A549 (cell line): ENCODE measurements at regions not wholly inside any gene's neighbourhood (a gene's known extent, or its start where the extent isn't known, plus 50 kb on each side); places are given as distances from the start of the nearest gene placed in this dataset.

Experiments
- ATAC-seq, 2 experiments: fragments of 200-7000 bp in 1 of 2; fragments of >200 bp in 1 of 2; cut with Nextera tagmentation in 1 of 2; cut with Tn5 transposase in 1 of 2; 3 replicates each; pipeline versions ENCODE4 v1.8.0 to v1.9.1; 2018 to 2020; ENCODE audit warnings: mild to moderate bottlenecking in 1 of 2, moderate library complexity in 1 of 2
- CTCF ChIA-PET: fragments of 300-600 bp; sonication (Branson Sonifier 250); formaldehyde crosslinking; extraction: SDS; loops from one replicate; lab custom pipeline; 2021; ENCODE audit warnings: antibody characterized with exemption, inconsistent platforms; lab: Yijun Ruan, JAX
- POLR2A ChIA-PET: fragments of 350-600 bp; formaldehyde crosslinking; extraction: SDS; loops from one replicate; lab custom pipeline; 2021; ENCODE audit warnings: antibody characterized with exemption, inconsistent platforms; lab: Yijun Ruan, JAX
- DNase-seq, 2 experiments: peaks; one replicate each; pipeline versions ENCODE4 v3.0.0 to v3.0.0-alpha.2; 2011 to 2016; ENCODE audit warnings: low read depth in 1 of 2, low spot score in 1 of 2
- FAIRE-seq: peaks from 2 replicates; lab custom pipeline; 2011; peaks lifted over from hg19 to GRCh38; lab: Jason Lieb, UNC
- H3K27ac ChIP-seq, 2 experiments: fragments of >200 bp; sonication (Bioruptor Twin); formaldehyde crosslinking; 3 replicates each; pipeline ENCODE4 v1.5.1; 2016 to 2017
- H3K4me1 ChIP-seq: fragments of >200 bp; sonication (Bioruptor Twin); formaldehyde crosslinking; 3 replicates; pipeline ENCODE4 v1.6.1; 2016
- H3K4me2 ChIP-seq: fragments of >200 bp; sonication (Bioruptor Twin); formaldehyde crosslinking; 3 replicates; pipeline ENCODE4 v1.6.1; 2016
- H3K4me3 ChIP-seq: fragments of >200 bp; sonication (Bioruptor Twin); formaldehyde crosslinking; 3 replicates; pipeline ENCODE4 v1.5.1; 2016
- H3K9me3 ChIP-seq: fragments of >200 bp; sonication (Bioruptor Twin); formaldehyde crosslinking; 3 replicates; pipeline ENCODE4 v1.6.1; 2016
- BHLHE40 ChIP-seq: IDR thresholded peaks from 2 replicates; pipeline ENCODE4 v1.6.1; 2012; ENCODE audit warnings: low read depth, low read length, inconsistent platforms
- CEBPB ChIP-seq, 2 experiments: fragments of >200 bp in 1 of 2; sonication (Bioruptor Twin) in 1 of 2; formaldehyde crosslinking in 1 of 2; IDR thresholded peaks; 2 replicates each; pipeline ENCODE4 v1.6.1; 2012 to 2016
- CHD2 ChIP-seq: fragments of 150-350 bp; IDR thresholded peaks from 2 replicates; pipeline ENCODE4 v1.6.1; 2014; ENCODE audit warnings: low read length; ENCODE audit not compliant: partially characterized antibody
- EP300 ChIP-seq, 2 experiments: fragments of >200 bp; sonication (Bioruptor Twin); formaldehyde crosslinking; IDR thresholded peaks; 2 replicates in 1 of 2; 3 replicates in 1 of 2; pipeline ENCODE4 v1.6.1; 2016 to 2017
- FOSB ChIP-seq: fragments of 250-450 bp; sonication (Bioruptor Pico); IDR thresholded peaks from 2 replicates; pipeline ENCODE4 v1.5.0; 2020; ENCODE audit warnings: mild to moderate bottlenecking, moderate library complexity
- HDAC2 ChIP-seq: fragments of 200-600 bp; sonication (generic); IDR thresholded peaks from 2 replicates; pipeline ENCODE4 v1.6.1; 2016
- HOXB5 ChIP-seq: fragments of 250-450 bp; sonication (Bioruptor Pico); IDR thresholded peaks from 2 replicates; pipeline ENCODE4 v1.5.0; 2020; ENCODE audit warnings: mild to moderate bottlenecking, moderate library complexity
- JUNB ChIP-seq: fragments of >200 bp; sonication (Bioruptor Twin); formaldehyde crosslinking; IDR thresholded peaks from 2 replicates; pipeline ENCODE4 v1.6.1; 2016
- KDM1A ChIP-seq: fragments of 200-600 bp; sonication (generic); IDR thresholded peaks from 2 replicates; pipeline ENCODE4 v1.6.1; 2016; ENCODE audit warnings: low read depth, mild to moderate bottlenecking
- MYC ChIP-seq: IDR thresholded peaks from 2 replicates; pipeline ENCODE4 v1.6.1; 2012; ENCODE audit warnings: mild to moderate bottlenecking, inconsistent platforms, low read length, improper control_type of control experiment, borderline replicate concordance
- NFE2L2 ChIP-seq: fragments of 150-350 bp; conservative IDR thresholded peaks from 2 replicates; pipeline ENCODE4 v1.6.1; 2014; ENCODE audit warnings: low read length
- POLR2A ChIP-seq: IDR thresholded peaks from 2 replicates; pipeline ENCODE4 v1.6.1; 2012; ENCODE audit warnings: mild to moderate bottlenecking, low read length
- RCOR1 ChIP-seq: fragments of 150-350 bp; IDR thresholded peaks from 2 replicates; pipeline ENCODE4 v1.6.1; 2014; ENCODE audit warnings: antibody characterized with exemption, low read length, low read depth
- RFX5 ChIP-seq: fragments of 450-650 bp; IDR thresholded peaks from 2 replicates; pipeline ENCODE4 v1.7.1; 2014; ENCODE audit warnings: antibody characterized with exemption, mild to moderate bottlenecking, moderate library complexity
- RNF2 ChIP-seq: fragments of 200-600 bp; sonication (generic); IDR thresholded peaks from 2 replicates; pipeline ENCODE4 v1.6.1; 2016; ENCODE audit warnings: low read depth, mild to moderate bottlenecking, antibody characterized with exemption, moderate library complexity, borderline replicate concordance
- ZC3H11A ChIP-seq: fragments of 450-650 bp; IDR thresholded peaks from 2 replicates; pipeline ENCODE4 v1.6.1; 2014; ENCODE audit warnings: antibody characterized with exemption, mild to moderate bottlenecking
- ZFP36 ChIP-seq: fragments of 450-650 bp; IDR thresholded peaks from 2 replicates; pipeline ENCODE4 v1.6.1; 2014; ENCODE audit warnings: borderline replicate concordance; ENCODE audit not compliant: partially characterized antibody
- WGBS: methylation state at CpG from one replicate; pipeline ENCODE4 v1.1.6; 2017; ENCODE audit errors: missing lambda C conversion rate; 5-methylcytosine and 5-hydroxymethylcytosine counted together
- TF ChIP-seq, protein P1 (sequence below): fragments of 250-450 bp; sonication (Bioruptor Pico); IDR thresholded peaks from 2 replicates; pipeline ENCODE4 v1.5.0; 2021; ENCODE audit warnings: mild to moderate bottlenecking, moderate library complexity, borderline replicate concordance
- TF ChIP-seq, protein P2 (sequence below): fragments of 200-600 bp; sonication (generic); IDR thresholded peaks from 2 replicates; pipeline ENCODE4 v1.6.1; 2016; ENCODE audit warnings: antibody characterized with exemption, mild to moderate bottlenecking, moderate library complexity
- TF ChIP-seq, protein P3 (sequence below): fragments of >200 bp; sonication (Bioruptor Twin); formaldehyde crosslinking; IDR thresholded peaks from 2 replicates; pipeline ENCODE4 v1.6.1; 2016
- TF ChIP-seq, protein P4 (sequence below): IDR thresholded peaks from 2 replicates; pipeline ENCODE4 v1.6.1; 2012

DNA sequence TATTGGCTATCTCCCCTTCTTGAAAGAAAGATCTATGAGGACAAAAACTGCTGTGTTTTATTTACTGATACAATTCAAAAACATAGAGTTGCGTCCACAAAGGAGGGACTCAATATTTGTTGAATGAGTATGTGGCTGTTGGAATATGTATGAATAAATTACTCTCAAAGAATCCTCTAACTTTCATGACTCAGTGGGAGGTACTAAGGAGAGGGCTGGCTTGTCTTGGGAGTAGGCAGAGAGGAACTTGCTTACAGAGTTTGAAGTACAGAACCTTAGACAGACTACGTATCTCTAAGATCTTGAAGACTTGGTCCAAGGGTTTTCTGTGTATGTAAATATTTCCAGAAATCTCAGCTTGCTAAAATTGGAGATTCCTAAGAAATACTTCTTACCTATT is 504.0 kb upstream of the PTCHD4 start:
- ATAC-seq: no peak
- H3K27ac ChIP-seq: no peak overlapping the region
- H3K9me3 ChIP-seq: no peaks in the 10 kb centered on the region; the same call in 2 of the 3 replicates
- no peak overlapping the region for H3K4me3 ChIP-seq
- CTCF ChIA-PET: no interaction called here
- FAIRE-seq: no peak
- 65% methylated on average over 2 of the region's 2 CpGs for WGBS
- DNase-seq: no peak
- TF ChIP-seq HOXB5 (CRISPR knock-in tag): no peak
- no peak for TF ChIP-seq JUNB
- TF ChIP-seq FOSB (CRISPR knock-in tag): no peak
- no peak for TF ChIP-seq KDM1A
- TF ChIP-seq RCOR1: no peak
- no peak for TF ChIP-seq POLR2A
- no peak for TF ChIP-seq ZC3H11A
- no peak for TF ChIP-seq ZFP36
- no peak for TF ChIP-seq HDAC2
- POLR2A ChIA-PET: no interaction called here
- no peaks in the 10 kb centered on the region for H3K4me1 ChIP-seq
- no peak overlapping the region for H3K4me2 ChIP-seq

DNA sequence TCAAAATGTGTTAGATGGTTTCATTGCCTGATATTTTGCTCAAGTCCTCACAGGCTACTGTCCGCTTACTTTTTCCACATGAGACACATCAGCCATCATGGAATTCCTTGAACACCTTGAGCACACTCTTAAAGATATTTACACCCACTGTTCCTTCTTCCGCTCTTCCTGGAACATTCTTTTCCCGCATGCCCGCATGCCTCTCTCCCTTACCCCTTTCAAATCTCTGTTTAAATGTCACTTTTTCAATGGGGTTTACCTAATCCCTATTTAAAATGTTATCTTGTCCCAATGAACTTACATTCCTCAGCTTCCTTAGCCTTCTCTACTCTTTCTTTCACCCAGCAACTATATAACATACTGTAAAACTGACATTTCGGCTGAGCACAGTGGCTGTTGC is 503.3 kb upstream of the PTCHD4 start:
- H3K9me3 ChIP-seq: no peaks in the 10 kb centered on the region; the same call in 2 of the 3 replicates
- POLR2A ChIA-PET: no interaction called here
- TF ChIP-seq NFE2L2 (no peak), CHD2 (no peak), POLR2A (no peak), RNF2 (no peak), MYC (no peak), JUNB (no peak), BHLHE40 (no peak), CEBPB (IDR thresholded peaks at IDR 0.05) (no peak), HOXB5 (CRISPR knock-in tag) (no peak), RFX5 (no peak), EP300 (IDR thresholded peaks at IDR 0.05) (no peak)
- TF ChIP-seq, protein P1, sequence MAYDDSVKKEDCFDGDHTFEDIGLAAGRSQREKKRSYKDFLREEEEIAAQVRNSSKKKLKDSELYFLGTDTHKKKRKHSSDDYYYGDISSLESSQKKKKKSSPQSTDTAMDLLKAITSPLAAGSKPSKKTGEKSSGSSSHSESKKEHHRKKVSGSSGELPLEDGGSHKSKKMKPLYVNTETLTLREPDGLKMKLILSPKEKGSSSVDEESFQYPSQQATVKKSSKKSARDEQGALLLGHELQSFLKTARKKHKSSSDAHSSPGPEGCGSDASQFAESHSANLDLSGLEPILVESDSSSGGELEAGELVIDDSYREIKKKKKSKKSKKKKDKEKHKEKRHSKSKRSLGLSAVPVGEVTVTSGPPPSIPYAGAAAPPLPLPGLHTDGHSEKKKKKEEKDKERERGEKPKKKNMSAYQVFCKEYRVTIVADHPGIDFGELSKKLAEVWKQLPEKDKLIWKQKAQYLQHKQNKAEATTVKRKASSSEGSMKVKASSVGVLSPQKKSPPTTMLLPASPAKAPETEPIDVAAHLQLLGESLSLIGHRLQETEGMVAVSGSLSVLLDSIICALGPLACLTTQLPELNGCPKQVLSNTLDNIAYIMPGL (CRISPR knock-in tag): no peak
- TF ChIP-seq, protein P2, sequence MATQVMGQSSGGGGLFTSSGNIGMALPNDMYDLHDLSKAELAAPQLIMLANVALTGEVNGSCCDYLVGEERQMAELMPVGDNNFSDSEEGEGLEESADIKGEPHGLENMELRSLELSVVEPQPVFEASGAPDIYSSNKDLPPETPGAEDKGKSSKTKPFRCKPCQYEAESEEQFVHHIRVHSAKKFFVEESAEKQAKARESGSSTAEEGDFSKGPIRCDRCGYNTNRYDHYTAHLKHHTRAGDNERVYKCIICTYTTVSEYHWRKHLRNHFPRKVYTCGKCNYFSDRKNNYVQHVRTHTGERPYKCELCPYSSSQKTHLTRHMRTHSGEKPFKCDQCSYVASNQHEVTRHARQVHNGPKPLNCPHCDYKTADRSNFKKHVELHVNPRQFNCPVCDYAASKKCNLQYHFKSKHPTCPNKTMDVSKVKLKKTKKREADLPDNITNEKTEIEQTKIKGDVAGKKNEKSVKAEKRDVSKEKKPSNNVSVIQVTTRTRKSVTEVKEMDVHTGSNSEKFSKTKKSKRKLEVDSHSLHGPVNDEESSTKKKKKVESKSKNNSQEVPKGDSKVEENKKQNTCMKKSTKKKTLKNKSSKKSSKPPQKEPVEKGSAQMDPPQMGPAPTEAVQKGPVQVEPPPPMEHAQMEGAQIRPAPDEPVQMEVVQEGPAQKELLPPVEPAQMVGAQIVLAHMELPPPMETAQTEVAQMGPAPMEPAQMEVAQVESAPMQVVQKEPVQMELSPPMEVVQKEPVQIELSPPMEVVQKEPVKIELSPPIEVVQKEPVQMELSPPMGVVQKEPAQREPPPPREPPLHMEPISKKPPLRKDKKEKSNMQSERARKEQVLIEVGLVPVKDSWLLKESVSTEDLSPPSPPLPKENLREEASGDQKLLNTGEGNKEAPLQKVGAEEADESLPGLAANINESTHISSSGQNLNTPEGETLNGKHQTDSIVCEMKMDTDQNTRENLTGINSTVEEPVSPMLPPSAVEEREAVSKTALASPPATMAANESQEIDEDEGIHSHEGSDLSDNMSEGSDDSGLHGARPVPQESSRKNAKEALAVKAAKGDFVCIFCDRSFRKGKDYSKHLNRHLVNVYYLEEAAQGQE: no peak
- TF ChIP-seq, protein P3, sequence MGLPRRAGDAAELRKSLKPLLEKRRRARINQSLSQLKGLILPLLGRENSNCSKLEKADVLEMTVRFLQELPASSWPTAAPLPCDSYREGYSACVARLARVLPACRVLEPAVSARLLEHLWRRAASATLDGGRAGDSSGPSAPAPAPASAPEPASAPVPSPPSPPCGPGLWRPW: no peak
- TF ChIP-seq, protein P4, sequence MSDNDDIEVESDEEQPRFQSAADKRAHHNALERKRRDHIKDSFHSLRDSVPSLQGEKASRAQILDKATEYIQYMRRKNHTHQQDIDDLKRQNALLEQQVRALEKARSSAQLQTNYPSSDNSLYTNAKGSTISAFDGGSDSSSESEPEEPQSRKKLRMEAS: no peak
- TF ChIP-seq, all 56 proteins: peak for 0
- no peak for ATAC-seq
- 95% methylated on average over 5 of the region's 5 CpGs for WGBS
- no peak for DNase-seq
- Histone ChIP-seq H3K4me3 (no peak overlapping the region), H3K27ac (no peak overlapping the region), H3K4me2 (no peak overlapping the region), H3K4me1 (no peaks in the 10 kb centered on the region)
- CTCF ChIA-PET: no interaction called here
- no peak for FAIRE-seq
